ENCODE measurements at regions not wholly inside any gene's neighbourhood (a gene's known extent, or its start where the extent isn't known, plus 50 kb on each side); places are given as distances from the start of the nearest gene placed in this dataset.

DNA sequence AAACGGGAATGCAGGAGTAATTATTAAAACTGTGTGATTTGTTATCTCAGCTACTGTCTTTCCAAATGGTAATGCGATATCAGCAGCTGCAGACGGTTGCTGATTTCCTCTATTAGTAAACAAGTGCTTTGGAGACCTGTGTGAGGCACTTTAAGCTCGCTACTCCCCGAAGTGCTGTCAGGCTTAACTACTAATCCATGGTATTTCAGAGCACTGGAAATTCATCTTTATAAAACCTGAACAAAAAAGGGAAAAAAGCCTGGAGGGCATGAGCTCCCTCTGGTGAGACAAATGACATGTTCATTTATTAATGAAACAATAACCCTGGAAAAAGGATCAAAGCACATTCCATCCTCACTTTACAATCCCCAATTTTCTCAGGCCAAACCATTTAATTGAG is 143.6 kb upstream of the OTX2 start:
- no peak for TF ChIP-seq ZNF658 (tag by site-specific recombination; IDR thresholded peaks at IDR 0.05)
- TF ChIP-seq YY1 (tag by site-specific recombination; IDR thresholded peaks at IDR 0.05) = no peak
- TF ChIP-seq, protein P1, sequence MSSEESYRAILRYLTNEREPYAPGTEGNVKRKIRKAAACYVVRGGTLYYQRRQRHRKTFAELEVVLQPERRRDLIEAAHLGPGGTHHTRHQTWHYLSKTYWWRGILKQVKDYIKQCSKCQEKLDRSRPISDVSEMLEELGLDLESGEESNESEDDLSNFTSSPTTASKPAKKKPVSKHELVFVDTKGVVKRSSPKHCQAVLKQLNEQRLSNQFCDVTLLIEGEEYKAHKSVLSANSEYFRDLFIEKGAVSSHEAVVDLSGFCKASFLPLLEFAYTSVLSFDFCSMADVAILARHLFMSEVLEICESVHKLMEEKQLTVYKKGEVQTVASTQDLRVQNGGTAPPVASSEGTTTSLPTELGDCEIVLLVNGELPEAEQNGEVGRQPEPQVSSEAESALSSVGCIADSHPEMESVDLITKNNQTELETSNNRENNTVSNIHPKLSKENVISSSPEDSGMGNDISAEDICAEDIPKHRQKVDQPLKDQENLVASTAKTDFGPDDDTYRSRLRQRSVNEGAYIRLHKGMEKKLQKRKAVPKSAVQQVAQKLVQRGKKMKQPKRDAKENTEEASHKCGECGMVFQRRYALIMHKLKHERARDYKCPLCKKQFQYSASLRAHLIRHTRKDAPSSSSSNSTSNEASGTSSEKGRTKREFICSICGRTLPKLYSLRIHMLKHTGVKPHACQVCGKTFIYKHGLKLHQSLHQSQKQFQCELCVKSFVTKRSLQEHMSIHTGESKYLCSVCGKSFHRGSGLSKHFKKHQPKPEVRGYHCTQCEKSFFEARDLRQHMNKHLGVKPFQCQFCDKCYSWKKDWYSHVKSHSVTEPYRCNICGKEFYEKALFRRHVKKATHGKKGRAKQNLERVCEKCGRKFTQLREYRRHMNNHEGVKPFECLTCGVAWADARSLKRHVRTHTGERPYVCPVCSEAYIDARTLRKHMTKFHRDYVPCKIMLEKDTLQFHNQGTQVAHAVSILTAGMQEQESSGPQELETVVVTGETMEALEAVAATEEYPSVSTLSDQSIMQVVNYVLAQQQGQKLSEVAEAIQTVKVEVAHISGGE (tag by site-specific recombination; conservative IDR thresholded peaks at IDR 0.05; ENCODE audit: low read depth) = no peak
- TF ChIP-seq GLIS2 (tag by site-specific recombination; IDR thresholded peaks at IDR 0.05) = no peak
